Upper lobe of right lung (tissue), 1 donor: ENCODE measurements at regions not wholly inside any gene's neighbourhood (a gene's known extent, or its start where the extent isn't known, plus 50 kb on each side); places are given as distances from the start of the nearest gene placed in this dataset.

Experiments
- ATAC-seq: fragments of 200-7000 bp; cut with Tn5 transposase; one replicate; pipeline ENCODE4 v1.9.1; 2020; ENCODE audit warnings: mild to moderate bottlenecking, moderate library complexity
- DNase-seq: peaks from one replicate; pipeline ENCODE4 v3.0.0-alpha.2; 2020
- H3K27ac ChIP-seq: fragments of 200-600 bp; one replicate; pipeline ENCODE4 v1.8.0; 2022
- H3K27me3 ChIP-seq: fragments of 200-600 bp; one replicate; pipeline ENCODE4 v1.8.0; 2022; ENCODE audit warnings: mild to moderate bottlenecking
- H3K36me3 ChIP-seq: fragments of 200-600 bp; one replicate; pipeline ENCODE4 v1.8.0; 2022
- H3K4me1 ChIP-seq: fragments of 200-600 bp; one replicate; pipeline ENCODE4 v1.8.0; 2022
- H3K4me3 ChIP-seq: fragments of 200-600 bp; one replicate; pipeline ENCODE4 v1.8.0; 2022; ENCODE audit warnings: mild to moderate bottlenecking
- H3K9me3 ChIP-seq: fragments of 200-600 bp; one replicate; pipeline ENCODE4 v1.8.0; 2022
- CTCF ChIP-seq: fragments of 200-600 bp; IDR thresholded peaks from one replicate; pipeline ENCODE4 v1.8.0; 2022; ENCODE audit warnings: antibody characterized with exemption
- intact Hi-C: fragments of 100-400 bp; cut with DNase I; formaldehyde crosslinking; loops from one replicate; pipeline ENCODE4 v1.11.0; 2022
- donor health status: DM: no; HTN: yes; CAD: no; lungs with severe emphysema.

- ATAC-seq = peak; percentile 29
- DNase-seq = peak; percentile 81
- no peaks in the 10 kb centered on the region for H3K27me3 ChIP-seq
- no peak overlapping the region for H3K4me3 ChIP-seq
- intact Hi-C loops = no loop called here
- H3K9me3 ChIP-seq = no peaks in the 10 kb centered on the region
- no peak overlapping the region for H3K27ac ChIP-seq
- H3K4me1 ChIP-seq = no peaks in the 10 kb centered on the region
- no peaks in the 10 kb centered on the region for H3K36me3 ChIP-seq
- no peak for TF ChIP-seq CTCF
These were observed 196.0 kb downstream of the MAFB start for GRCh38 chr20:40493071-40493470.

DNA sequence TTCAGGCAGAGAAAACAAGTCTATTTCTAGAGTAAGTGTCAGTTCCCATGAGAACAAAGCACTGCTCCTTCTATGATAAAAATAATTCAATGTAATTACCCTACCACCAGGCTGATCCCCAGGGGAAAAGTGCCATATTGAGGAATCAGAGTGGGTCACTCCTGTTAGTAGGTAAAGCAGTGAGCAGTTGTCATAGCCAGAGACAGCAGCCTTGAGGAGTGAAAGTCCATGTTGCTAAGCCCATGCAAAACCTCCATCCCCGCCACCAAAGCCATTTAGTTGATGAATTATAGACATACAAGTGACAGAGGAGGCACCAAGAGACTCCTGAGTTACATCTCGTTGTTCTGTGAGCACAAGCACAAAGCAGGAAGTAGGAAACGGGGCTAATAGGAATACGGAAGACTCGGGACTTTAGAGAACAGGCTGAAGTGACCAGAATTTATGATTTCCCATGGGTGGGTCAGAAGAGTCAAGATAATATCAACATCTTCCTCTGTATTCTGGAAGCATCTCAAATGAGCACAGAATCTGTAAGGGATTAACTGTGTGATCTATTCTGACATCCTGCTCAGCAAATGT, 197.9 kb downstream of the MAFB start:
- Histone ChIP-seq H3K36me3 (no peaks in the 10 kb centered on the region), H3K4me1 (no peaks in the 10 kb centered on the region), H3K27me3 (no peaks in the 10 kb centered on the region), H3K9me3 (no peaks in the 10 kb centered on the region), H3K27ac (no peak overlapping the region), H3K4me3 (no peak overlapping the region)
- ATAC-seq (no peak), DNase-seq (no peak)
- TF ChIP-seq CTCF = no peak
- intact Hi-C loops = no loop called here

GRCh38 chr20:40489886-40490285, 199.2 kb downstream of the MAFB start:
- ATAC-seq (no peak), DNase-seq (no peak)
- no peak overlapping the region for H3K4me3 ChIP-seq
- no peaks in the 10 kb centered on the region for H3K9me3 ChIP-seq
- no peaks in the 10 kb centered on the region for H3K36me3 ChIP-seq
- H3K27me3 ChIP-seq = no peaks in the 10 kb centered on the region
- TF ChIP-seq CTCF = no peak
- intact Hi-C loops = no loop called here
- no peaks in the 10 kb centered on the region for H3K4me1 ChIP-seq
- no peak overlapping the region for H3K27ac ChIP-seq

- no peak for DNase-seq
- no peak overlapping the region for H3K27ac ChIP-seq
- intact Hi-C loops = no loop called here
These were observed 200.6 kb downstream of the MAFB start for GRCh38 chr20:40488401-40488800.

GRCh38 chr20:40486297-40486696, 202.7 kb downstream of the MAFB start:
- intact Hi-C loops = no loop called here
- DNase-seq (no peak), ATAC-seq (no peak)
- Histone ChIP-seq H3K4me1 (no peaks in the 10 kb centered on the region), H3K4me3 (no peak overlapping the region), H3K9me3 (no peaks in the 10 kb centered on the region), H3K36me3 (no peaks in the 10 kb centered on the region), H3K27ac (no peak overlapping the region), H3K27me3 (no peaks in the 10 kb centered on the region)
- no peak for TF ChIP-seq CTCF

More at GRCh38 chr20:40488401-40488800, 200.6 kb downstream of the MAFB start:
- H3K9me3 ChIP-seq = no peaks in the 10 kb centered on the region
- H3K4me3 ChIP-seq = no peak overlapping the region
- no peak for ATAC-seq
- H3K4me1 ChIP-seq = no peaks in the 10 kb centered on the region
- H3K27me3 ChIP-seq = no peaks in the 10 kb centered on the region
- no peaks in the 10 kb centered on the region for H3K36me3 ChIP-seq
- TF ChIP-seq CTCF = no peak
